ENCODE measurements at regions not wholly inside any gene's neighbourhood (a gene's known extent, or its start where the extent isn't known, plus 50 kb on each side); places are given as distances from the start of the nearest gene placed in this dataset.

DNA sequence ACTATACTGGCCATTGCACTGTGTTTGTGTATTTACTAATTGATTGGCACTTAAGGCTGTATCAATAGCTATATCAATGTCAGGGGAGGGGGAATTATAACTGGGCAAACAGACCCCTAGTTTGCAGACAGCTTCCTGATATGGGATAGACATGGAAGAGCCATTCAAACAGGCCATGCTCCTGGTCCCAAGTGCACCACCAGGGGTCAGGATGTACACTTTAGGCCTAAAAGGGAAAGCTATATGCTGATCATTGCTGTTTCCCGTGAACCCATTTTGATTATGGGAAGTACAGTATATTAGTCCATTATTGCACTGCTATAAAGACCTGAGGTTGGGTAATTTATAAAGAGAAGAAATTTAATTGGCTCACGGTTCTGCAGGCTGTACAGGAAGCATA, 124.9 kb upstream of the BACE2 start:
- DNase-seq, result no peak
- intact Hi-C loops (cut with DNase I; ENCODE audit: low total_unique reads), result no loop called here
- no peaks in the 10 kb centered on the region for H3K9me3 ChIP-seq
- TF ChIP-seq POLR2A (IDR thresholded peaks at IDR 0.05), result no peak
- TF ChIP-seq, protein P1, sequence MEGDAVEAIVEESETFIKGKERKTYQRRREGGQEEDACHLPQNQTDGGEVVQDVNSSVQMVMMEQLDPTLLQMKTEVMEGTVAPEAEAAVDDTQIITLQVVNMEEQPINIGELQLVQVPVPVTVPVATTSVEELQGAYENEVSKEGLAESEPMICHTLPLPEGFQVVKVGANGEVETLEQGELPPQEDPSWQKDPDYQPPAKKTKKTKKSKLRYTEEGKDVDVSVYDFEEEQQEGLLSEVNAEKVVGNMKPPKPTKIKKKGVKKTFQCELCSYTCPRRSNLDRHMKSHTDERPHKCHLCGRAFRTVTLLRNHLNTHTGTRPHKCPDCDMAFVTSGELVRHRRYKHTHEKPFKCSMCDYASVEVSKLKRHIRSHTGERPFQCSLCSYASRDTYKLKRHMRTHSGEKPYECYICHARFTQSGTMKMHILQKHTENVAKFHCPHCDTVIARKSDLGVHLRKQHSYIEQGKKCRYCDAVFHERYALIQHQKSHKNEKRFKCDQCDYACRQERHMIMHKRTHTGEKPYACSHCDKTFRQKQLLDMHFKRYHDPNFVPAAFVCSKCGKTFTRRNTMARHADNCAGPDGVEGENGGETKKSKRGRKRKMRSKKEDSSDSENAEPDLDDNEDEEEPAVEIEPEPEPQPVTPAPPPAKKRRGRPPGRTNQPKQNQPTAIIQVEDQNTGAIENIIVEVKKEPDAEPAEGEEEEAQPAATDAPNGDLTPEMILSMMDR (IDR thresholded peaks at IDR 0.05), result no peak
- H3K27me3 ChIP-seq, result no peaks in the 10 kb centered on the region
- H3K36me3 ChIP-seq, result no peaks in the 10 kb centered on the region
- no peaks in the 10 kb centered on the region for H3K4me1 ChIP-seq
- H3K4me3 ChIP-seq, result no peak overlapping the region
- H3K27ac ChIP-seq, result no peak overlapping the region

DNA sequence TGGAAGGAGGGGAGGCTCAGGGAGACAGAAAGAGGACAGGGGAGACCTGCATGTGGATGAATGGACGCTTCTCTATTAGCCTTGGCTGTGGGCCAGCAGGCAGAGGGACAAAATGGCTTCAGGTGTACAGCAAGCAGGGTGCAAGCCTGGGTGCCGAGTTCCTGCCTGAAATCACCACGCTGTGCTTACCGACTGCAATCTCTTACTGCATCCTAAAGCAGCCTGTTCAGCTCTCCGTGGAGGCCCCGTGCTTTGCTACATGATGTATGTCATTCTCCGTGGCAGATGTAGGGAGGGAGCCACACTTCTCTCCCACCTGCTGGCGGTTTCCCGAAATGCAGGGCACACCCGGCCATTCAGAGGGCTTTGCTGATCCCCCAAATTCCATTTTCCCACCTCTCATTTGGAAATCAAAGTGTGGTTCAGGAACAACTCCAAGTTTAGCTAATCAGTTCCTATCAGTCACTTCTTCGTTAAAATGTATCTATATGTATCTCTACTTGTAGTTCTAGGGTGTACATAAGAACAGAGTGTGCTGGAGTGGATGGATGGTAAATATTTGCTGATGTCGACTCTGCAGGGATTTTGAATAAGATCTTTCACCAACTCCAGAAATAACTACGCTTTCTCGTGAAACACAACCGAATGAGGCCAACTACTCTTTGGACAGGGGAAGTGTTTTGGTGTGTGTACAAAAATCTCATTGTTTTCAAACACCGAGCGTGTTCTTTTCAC, 122.3 kb upstream of the BACE2 start:
- Histone ChIP-seq H3K27ac (no peak overlapping the region), H3K27me3 (no peaks in the 10 kb centered on the region), H3K4me3 (no peak overlapping the region), H3K36me3 (no peaks in the 10 kb centered on the region), H3K4me1 (no peaks in the 10 kb centered on the region), H3K9me3 (no peaks in the 10 kb centered on the region)
- no peak for TF ChIP-seq POLR2A (IDR thresholded peaks at IDR 0.05)
- TF ChIP-seq, protein P1 (IDR thresholded peaks at IDR 0.05), result no peak
- intact Hi-C loops (cut with DNase I; ENCODE audit: low total_unique reads), result no loop called here
- DNase-seq, result no peak

DNA sequence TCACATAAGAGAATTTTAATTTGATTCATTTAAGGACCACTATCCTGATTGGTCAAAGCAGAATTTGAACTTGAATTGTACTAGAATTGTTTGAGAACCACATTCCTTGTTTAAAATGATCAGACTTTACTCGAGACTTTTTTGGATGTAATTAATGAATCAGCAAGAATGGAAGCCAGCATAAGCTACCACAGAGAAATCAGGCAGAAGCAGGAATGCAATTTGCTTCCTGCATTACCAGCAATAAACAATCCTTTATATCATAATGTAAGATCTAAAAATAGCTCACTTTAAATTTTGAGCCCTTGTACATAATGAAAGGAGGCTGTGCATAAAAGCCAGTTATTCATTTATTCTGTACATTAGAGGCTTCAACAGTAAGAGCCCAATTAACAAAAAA, 119.8 kb upstream of the BACE2 start:
- no peaks in the 10 kb centered on the region for H3K9me3 ChIP-seq

DNA sequence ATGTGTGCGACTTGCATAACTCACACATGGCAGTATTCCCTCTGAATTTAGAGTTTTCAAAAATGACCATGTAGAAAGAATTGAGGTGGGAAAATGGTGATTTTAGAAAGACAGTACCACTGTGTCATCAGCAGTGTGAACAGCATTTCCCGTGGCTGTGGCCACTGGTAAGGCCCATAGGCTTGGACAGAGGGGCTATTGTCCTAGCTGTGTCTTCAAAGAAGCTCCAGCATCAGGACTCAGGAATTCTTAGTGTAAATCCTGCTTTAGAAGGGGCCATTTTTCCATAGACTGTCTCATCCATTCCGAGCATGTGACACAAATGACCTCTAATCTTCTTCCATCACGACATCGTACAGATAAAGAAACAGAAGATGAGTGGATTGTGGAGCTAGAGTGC, 119.3 kb upstream of the BACE2 start:
- no peak overlapping the region for H3K4me3 ChIP-seq
- no peak overlapping the region for H3K27ac ChIP-seq
- DNase-seq, result no peak
- no peaks in the 10 kb centered on the region for H3K9me3 ChIP-seq
- no peaks in the 10 kb centered on the region for H3K4me1 ChIP-seq
- intact Hi-C loops (cut with DNase I; ENCODE audit: low total_unique reads), result no loop called here
- H3K27me3 ChIP-seq, result no peaks in the 10 kb centered on the region
- no peaks in the 10 kb centered on the region for H3K36me3 ChIP-seq
- no peak for TF ChIP-seq POLR2A (IDR thresholded peaks at IDR 0.05)
- TF ChIP-seq, protein P1 (IDR thresholded peaks at IDR 0.05), result no peak

More for the DNA sequence above, 119.8 kb upstream of the BACE2 start:
- intact Hi-C loops (cut with DNase I; ENCODE audit: low total_unique reads), result no loop called here
- H3K36me3 ChIP-seq, result no peaks in the 10 kb centered on the region
- H3K27me3 ChIP-seq, result no peaks in the 10 kb centered on the region
- DNase-seq, result no peak
- no peak overlapping the region for H3K4me3 ChIP-seq
- no peaks in the 10 kb centered on the region for H3K4me1 ChIP-seq
- no peak overlapping the region for H3K27ac ChIP-seq
- TF ChIP-seq, protein P1 (IDR thresholded peaks at IDR 0.05), result no peak
- TF ChIP-seq POLR2A (IDR thresholded peaks at IDR 0.05), result no peak

DNA sequence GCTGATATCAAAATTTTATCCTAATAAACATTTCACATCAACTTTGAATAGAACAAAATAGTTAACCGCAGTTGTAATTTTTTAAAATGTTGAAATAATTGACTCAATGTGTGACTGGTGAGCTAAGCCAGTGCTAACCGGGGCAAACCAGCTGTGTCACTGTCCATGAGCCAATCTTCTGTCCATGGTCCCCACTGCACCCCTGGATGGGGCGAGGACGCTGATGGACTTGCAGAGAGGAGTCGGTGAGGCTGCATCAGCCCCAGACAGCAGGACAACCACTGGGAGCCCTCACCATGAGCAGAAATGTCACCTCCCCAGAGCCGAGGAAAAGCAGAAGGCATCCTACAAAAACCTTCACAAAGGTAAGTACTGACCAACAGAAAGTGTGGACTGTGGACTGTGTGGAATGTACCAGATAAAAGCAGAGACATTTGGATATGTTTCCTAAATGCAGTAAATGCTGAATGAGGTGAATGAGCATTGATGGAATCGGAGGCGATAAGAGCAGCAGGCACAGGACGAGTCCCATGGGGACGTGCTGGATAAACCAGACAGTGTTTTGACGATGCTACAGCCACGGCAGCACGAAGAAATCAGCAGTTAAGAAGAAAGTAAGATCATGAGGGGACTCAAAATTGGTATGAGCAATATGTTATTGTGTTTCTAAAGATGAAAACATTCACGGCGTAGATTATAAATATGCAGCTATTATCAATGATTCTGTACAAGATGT, 115.0 kb upstream of the BACE2 start:
- no peak overlapping the region for H3K4me3 ChIP-seq
- intact Hi-C loops (cut with DNase I; ENCODE audit: low total_unique reads), result no loop called here
- no peak for TF ChIP-seq POLR2A (IDR thresholded peaks at IDR 0.05)
- DNase-seq, result no peak
- no peak overlapping the region for H3K27ac ChIP-seq
- no peaks in the 10 kb centered on the region for H3K27me3 ChIP-seq
- no peaks in the 10 kb centered on the region for H3K36me3 ChIP-seq
- H3K4me1 ChIP-seq, result no peaks in the 10 kb centered on the region
- no peaks in the 10 kb centered on the region for H3K9me3 ChIP-seq
